Hippocampal formation (tissue), 2 donors: ENCODE measurements at regions not wholly inside any gene's neighbourhood (a gene's known extent, or its start where the extent isn't known, plus 50 kb on each side); places are given as distances from the start of the nearest gene placed in this dataset.

Experiments
- DNase-seq, 2 donors: peaks; one replicate each; lab custom pipeline; 2025; lab: John Stamatoyannopoulos, UW

DNA sequence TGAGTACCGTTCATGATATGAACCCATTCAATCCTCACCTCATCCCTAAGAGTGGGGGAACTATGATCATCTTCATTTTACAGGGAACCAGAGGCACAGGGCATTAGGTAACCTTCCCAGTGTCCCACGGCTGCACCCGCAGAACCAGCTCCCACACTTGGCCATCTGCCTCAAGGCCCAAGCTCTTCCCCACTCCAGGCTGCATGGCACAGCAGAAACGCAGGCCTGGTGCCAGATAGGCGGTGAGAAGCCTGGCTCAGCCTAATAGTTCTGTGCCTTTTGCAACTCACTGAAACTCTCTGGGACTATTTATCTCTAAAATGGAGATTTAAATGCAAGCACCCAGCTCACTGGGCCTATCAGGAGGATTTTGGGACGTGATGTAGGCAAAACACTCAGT lies 90.8 kb upstream of the ZNF618 start:
- no peak for DNase-seq

DNA sequence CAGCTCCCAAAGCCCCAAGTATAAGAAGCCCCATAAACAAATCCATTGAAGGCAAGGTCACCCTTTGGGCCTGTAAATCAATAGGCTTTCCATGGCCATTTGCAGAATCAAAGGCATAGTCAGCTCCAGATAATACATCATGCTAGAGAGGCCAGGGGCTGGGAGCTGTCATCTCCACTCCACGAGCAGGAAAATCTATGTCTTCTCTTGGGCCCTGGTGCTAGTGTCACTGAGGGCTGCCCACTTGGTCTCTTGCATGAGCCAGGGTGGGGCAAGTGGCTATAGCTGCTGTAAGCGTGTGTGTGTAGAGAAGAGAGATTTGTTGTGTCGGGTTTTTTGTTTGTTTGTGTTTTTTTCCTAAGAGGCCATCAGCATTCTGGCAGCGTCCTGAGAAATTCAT lies 90.0 kb upstream of the ZNF618 start:
- DNase-seq, result no peak

DNA sequence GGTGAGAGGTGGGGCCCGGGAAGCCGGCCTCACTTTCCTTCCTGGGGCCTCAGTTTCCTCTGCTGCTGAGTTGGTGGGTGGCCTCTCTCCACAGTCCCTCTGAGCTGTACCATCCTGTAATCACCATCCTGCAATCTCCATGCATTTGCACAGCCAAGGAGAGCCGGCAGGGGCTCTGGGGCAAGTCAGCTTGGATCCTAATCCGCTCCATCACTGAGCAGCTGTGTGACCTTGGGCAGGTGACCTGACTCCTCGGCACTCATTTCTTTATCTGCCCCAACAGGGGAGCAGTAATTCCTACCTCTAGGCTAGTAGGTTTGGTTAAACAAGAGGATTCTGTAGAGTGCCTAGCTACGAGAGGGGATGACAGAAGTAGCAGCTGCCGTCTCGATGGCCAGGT lies 88.2 kb upstream of the ZNF618 start:
- DNase-seq, result no peak

DNA sequence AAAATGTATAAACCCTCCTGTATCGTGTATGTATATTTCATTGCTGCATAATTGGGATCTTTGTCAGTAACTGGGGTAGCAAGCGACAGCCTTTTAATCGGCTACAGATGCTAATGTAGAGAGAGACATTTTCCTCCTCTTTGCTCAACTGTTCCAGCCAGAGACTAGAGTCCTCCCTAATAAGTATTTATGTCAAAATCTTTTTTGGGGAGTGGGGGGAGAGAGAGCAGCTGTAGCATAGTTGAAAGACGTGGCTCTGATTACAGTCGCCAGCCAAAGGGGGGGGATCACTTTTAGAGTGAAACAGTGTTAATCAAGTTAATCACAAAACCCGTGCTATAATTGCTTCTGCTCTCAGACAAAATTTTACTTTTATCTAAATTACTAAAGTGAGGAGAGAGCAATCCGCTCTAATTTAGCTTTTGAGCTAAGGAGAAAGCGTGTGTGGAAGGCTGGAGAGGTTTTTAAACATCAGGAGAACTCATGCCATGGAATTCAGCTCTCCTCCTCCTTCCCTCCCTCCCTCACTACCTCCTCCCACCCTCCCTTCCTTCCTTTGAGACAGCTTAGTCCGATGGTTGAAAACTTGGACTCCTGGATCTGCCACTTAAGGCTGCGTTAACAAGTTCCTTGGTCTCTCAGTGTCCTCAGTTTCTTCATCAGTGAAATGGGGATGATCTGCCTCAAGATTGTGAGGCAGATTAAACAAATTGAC lies 87.3 kb upstream of the ZNF618 start:
- no peak for DNase-seq

DNA sequence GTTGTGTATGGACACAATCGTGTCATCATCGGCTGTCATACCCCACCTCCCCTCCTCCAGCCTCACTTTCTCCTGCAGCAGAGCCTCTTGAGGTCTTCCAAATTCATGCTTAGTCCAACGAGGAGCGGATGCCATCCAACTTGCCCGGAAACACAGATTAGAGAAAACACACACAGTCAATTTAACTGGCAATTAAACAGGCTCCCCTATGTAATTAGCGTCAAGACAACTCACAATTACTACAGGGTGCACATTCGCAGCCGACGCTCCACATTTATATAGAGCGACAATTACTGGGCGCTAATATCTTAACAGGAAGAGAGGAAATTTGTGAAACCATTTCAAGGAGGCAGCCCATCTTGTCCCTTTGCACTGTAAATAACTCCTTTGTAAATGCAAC lies 86.0 kb upstream of the ZNF618 start:
- DNase-seq, result no peak

DNA sequence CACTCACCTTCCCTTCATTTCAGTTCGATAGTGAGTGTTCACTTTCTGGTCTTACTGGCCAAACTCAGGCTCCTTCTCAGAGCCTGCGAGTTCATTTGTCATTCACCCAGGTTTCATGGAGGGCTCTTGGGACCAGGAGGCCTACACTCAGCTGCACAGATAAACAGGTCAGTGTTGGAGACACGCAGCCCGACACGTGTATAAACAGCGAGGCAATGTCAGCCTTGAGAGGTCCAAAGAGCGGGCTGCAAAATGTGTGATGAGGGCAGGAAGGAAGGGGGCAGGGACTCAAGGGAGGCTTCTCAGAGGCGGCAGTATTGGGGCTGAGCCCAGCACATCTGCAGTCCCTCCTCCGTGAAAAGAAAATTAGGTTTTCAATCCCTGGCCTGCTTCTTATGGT lies 82.6 kb upstream of the ZNF618 start:
- no peak for DNase-seq

GRCh38 chr9:113794721-113795120 lies 81.4 kb upstream of the ZNF618 start:
- no peak for DNase-seq

DNA sequence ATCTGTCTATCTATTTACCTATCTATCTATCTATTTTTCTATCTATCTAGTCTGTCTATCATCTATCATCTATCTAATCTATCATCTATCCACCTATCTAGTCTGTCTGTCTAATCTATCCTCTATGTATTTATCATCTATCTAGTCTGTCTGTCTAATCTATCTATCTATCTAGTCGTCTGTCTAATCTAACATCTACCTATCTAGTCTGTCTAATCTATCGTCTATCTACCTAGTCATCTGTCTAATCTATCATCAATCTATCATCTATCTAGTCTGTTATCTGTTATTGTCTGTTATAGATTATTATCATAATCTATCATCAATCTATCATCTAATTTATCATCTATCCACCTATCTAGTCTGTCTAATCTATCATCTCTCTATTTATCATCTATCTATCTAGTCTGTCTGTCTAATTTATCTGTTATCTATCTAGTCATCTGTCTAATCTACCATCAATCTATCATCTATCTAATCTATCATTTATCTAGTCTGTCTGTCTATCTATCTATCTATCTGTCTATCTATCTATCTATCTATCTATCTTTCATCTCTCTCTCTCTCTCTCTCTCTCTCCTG lies 80.2 kb upstream of the ZNF618 start:
- no peak for DNase-seq

DNA sequence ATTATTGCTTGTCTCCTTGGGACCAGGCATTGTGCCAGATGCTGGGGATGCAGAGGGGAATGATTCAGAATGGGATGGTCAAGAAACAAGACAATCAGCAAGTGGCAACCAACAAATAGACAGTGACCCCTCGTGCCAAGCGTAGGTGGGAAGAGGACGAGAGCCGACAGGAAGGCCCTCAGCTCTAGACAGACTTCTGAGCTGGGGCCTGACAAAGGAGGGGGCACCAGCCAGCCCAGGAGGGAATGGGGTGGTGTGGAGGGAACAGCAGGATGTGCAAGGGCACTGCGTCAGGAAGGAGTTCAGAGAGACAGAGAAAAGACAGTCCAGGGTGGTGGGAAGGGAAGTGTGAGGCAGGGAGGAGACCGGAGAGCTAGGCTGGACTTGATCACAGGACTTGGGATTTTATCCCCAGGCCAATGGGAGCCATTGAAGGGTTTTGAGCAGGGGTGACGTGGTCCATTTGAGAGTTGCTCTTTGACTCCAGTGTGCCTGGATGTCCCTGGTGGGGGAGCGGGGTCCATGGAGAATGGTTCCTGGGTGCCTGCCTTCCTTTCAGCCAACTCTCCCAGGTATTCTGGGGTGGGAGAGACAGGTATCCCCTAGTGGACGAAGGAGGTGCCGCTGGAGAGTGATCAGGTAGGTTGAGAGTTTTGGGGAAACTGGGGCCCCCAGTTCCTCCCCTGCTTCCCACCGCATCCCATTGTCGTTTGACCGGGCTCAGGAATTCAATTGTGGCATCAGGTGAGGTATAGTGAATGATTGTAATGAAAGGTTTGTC lies 79.3 kb upstream of the ZNF618 start:
- no peak for DNase-seq

DNA sequence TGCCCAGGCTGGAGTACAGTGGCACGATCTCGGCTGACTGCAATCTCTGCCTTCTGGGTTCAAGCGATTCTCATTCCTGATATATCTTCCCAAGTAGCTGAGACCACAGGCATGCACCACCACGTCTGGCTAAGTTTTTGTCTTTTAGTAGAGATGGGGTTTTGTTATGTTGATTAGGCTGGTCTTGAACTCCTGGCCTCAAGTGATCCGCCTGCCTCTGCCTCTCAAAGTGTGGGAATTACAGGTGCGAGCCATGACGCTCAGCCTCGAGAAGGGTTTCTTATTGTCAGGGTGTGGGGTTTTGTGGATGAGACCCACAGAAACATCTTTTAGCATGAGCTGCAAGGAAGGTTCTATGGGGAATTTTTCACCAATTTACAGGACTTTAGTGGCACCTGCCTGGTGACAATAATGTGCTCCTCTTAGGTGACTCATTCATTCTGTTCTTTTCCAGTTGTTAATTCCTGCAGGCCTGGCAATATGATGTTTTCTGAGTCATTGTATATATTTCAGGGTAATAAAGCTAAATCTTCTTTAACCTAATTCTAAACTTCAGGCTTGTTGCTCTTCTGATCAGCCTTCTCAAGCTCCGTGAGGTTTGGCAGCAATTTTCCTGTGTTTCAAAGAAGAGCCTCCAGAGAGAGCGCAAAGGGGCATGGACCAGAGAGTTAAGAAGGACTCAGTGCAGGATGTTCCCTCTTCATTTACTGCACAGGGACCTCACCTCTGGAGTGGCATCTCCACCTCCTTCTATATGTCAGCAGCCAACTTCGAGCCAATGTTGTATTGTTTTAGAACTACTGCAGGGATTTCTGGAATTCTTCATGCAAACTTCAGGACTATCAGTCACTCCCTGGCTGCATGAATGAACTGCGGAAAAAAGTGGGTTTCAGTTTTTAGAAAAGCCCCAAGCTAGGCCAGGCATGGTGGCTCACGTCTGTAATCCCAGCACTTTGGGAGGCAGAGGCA lies 77.8 kb upstream of the ZNF618 start:
- DNase-seq, result no peak

GRCh38 chr9:113800276-113800675 lies 75.8 kb upstream of the ZNF618 start:
- no peak for DNase-seq

DNA sequence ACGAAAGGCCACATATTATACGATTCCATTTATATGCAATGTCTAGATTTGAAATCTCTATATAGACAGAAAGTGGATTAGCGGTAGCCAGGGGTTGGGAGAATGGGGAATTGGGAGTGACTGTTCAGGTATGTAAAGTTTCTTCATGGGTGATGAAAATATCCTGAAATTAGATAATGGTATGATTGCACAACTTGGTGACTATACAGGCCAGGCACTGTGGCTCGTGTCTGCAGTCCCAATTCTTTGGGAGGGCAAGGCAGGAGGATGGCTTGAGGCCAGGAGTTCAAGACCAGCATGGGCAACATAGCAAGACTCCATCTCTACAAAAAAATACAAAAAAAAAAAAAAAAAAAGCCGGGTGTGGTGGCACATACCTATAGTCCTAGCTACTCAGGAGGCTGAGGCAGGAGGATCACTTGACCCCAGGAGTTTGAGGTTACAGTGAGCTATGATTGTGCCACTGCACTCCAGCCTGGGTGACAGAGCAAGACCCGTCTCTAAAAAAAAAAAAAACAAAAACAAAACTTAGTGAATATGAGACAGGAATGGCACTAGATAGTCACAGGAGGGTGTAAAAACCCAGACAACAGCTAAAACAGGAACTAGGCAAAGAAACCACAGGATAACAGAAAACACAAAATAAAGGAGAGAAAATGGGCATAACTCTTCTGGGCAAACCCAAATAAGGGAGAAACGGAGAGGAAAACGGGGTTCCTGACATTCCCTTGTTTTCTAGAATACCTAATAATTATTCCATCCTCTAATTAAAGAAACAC lies 72.1 kb upstream of the ZNF618 start:
- DNase-seq, result no peak

DNA sequence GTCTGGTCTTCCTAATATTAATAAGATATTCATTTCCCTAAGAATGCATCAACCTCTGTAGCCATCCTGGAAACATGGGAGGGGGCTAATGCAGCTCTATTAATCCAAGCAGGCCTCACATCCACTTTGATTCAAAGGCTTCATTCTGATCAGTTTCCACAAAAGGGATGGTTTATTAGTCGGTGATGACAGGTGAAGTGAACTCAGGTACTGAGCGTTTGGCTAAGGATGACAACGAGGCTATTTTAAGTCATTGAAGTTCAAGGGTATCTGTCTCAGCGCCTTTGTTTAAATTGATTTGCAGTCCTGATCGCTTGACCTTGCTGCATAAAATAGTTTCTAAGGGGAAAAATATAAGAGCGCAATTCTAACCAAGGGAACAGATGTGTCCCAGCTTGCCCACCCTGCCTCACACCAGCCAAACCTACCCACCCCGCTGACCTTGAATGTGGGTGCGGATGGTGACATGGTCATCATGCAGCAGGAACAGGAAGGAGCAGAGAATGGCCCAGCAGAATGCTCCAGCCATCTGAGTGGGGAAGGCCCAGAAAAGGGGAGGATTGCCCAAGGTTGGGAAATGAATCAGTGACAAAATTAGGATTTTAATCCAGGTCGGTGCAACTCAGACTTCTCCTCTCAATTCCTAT lies 70.5 kb upstream of the ZNF618 start:
- DNase-seq, result no peak

- DNase-seq, result peak; percentile 4 to 23
Measured at GRCh38 chr9:113807173-113808061, 68.7 kb upstream of the ZNF618 start.

GRCh38 chr9:113808391-113809358 lies 67.4 kb upstream of the ZNF618 start:
- no peak for DNase-seq

- no peak for DNase-seq
Measured at GRCh38 chr9:113817171-113817570, 58.9 kb upstream of the ZNF618 start.

GRCh38 chr9:113818391-113818790 lies 57.7 kb upstream of the ZNF618 start:
- no peak for DNase-seq

GRCh38 chr9:113822315-113822714 lies 53.8 kb upstream of the ZNF618 start:
- DNase-seq, result no peak
